GM21723 (cell line): ENCODE measurements at regions not wholly inside any gene's neighbourhood (a gene's known extent, or its start where the extent isn't known, plus 50 kb on each side); places are given as distances from the start of the nearest gene placed in this dataset.

Source experiments
- ATAC-seq: cut with Tn5 transposase; IDR thresholded peaks from one replicate; pipeline ENCODE4 v1.9.1; 2021; ENCODE audit warnings: mild to moderate bottlenecking, moderate library complexity; ENCODE audit not compliant: unreplicated experiment

GRCh38 chr4:27181693-27182092 lies 321.1 kb downstream of the STIM2 start:
- no peak for ATAC-seq

GRCh38 chr4:27182211-27182610 lies 321.6 kb downstream of the STIM2 start:
- ATAC-seq: no peak

DNA sequence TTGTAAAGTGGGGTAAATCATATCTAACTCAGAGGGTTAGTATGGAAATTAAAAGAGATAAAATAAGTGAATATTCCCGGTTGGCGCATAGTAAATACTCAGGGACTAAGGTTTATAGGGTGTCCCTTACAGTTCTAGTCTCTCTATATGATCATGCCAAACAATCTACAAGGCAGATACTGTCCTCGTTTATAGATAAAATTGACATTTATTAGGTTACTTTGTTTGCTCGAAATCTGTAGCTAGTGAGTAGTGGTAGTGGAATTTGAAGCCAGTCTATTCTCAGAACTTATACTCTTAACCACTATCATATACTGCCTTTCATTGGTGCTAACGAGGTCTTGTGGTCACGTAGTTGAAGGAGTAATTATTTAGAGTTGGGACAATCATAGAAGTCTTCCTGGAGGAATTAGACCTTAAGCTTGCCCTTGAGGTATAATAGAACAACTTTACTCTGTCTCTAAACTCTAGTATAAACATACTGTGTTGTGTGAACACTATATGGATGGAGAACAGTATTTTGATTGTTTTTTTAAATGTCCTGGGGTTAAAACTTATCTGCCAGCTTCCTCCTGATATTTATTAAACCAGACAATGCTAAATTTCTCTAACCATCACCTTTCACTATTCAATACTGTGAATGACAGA lies 324.0 kb downstream of the STIM2 start:
- no peak for ATAC-seq

GRCh38 chr4:27186710-27187109 lies 326.1 kb downstream of the STIM2 start:
- no peak for ATAC-seq

- no peak for ATAC-seq
Observed at GRCh38 chr4:27187786-27188185, 327.1 kb downstream of the STIM2 start.

GRCh38 chr4:27189683-27190082 lies 329.0 kb downstream of the STIM2 start:
- no peak for ATAC-seq

- ATAC-seq: no peak
Observed at GRCh38 chr4:27191592-27191991, 331.0 kb downstream of the STIM2 start.

GRCh38 chr4:27194599-27195176 lies 334.0 kb downstream of the STIM2 start:
- ATAC-seq: no peak

DNA sequence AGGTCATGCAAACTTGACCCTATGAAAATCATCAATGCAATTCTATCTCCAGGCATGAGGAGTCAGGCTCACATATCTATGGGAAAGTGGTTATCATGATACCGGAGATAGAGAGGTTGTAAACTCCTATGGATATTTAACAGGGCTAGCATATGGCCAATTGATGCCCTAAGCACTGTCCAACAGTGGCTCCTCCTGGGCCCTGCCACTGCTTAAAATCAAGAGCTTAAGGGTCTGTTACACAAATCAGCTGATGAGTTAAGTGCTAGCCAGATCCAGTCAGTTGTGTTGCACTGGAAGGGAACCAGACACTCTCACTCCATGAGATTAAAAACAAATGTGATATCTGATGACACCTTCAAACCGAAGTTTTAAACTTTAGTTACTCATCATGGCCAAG lies 337.6 kb downstream of the STIM2 start:
- ATAC-seq: no peak

- ATAC-seq: no peak
Observed at GRCh38 chr4:27198971-27199370, 338.3 kb downstream of the STIM2 start.

- no peak for ATAC-seq
Observed at GRCh38 chr4:27206009-27206408, 345.4 kb downstream of the STIM2 start.

DNA sequence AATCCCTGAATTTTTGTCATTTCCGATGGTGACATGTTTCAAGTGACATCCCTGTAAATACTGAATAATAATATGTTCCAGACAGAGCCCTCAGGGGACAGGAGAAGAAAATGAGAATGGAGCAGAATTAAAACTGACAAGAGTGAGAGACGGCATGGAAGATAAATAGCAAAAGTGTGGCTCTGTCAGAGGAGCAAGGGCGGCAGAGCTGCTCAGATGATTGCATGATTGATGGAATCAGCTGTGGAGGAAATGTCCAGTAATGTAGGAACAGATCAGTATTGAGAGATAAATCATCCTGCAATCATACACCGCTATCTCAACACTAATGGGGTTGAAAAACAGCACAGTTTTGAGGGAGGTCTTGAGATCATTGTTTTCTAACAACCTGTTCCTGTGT lies 350.3 kb downstream of the STIM2 start:
- ATAC-seq: no peak

DNA sequence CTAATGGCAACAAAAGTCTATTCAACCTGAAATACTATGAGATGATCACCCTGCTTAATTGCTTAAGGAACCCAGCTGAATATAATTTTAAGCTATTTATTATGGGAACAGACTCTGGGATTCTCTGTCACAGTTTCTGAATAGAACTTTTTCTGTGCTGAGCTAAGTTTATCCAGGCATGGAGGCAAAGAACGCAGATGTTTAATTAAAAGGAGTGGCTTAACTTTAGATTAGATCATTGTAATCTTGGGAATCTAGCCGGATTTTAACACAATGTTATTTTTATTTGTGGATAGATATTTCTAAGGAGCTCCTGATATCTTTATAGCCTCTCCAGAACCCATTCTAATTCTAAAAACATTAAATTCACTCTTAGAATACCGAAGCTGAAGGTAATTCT lies 353.4 kb downstream of the STIM2 start:
- ATAC-seq: no peak

GRCh38 chr4:27215220-27215826 lies 354.7 kb downstream of the STIM2 start:
- no peak for ATAC-seq

GRCh38 chr4:27217261-27217769 lies 356.7 kb downstream of the STIM2 start:
- ATAC-seq: no peak

DNA sequence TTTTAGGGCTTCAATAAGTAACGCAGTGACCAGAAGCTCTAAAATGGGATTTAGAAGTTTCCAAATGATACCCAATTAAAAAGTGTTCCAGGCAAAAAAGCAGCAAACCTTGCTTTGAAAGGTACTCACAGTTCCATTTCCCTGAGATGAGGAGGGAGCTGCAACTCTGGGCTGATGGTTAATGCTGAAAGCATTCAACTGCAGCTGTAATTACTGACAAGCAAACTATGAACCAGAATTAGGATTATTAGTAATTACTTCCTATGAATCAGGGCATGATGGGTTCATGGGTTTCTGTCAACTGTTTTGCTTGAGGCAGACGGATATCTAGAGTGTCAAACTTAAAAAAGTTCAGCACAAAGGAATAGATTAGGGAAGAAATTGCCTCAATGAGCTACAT lies 357.4 kb downstream of the STIM2 start:
- no peak for ATAC-seq

DNA sequence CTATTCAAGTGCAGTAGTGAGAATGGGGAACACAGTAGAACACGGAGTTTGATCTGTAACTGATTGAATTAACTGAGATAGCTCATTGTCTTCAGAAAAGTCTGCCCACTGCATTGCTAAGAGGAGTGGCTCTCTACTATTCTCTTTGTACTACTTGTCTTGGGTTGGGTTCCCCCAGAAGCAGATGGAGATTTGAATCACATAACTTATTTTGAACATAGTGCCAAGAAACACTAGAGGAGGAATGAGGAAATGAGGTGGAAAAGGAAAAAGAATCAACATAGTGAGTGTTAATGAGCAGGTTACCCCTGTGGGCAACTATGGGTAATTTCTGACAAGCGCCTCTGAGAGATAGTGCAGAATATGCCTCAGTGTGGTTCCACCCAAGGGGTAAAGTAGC lies 362.7 kb downstream of the STIM2 start:
- no peak for ATAC-seq

DNA sequence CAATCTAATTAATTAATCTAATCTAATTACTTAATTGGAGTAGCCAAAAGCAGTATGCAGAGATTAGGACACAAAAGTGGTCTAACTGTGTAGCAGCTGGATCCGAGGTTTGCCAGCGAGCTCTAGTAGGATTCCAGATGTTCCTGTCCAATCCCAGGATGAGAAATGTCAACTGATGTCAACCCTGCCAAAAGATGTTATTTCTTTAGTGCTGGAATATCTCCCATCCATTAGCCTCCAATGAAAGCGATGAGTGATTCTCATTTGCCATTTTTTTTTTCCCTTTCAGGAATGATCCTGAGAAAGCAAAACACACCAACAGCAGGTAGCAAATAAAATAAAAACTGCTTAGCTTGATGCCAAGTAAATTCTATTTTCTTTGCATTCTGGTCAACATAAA lies 372.9 kb downstream of the STIM2 start:
- ATAC-seq: no peak

DNA sequence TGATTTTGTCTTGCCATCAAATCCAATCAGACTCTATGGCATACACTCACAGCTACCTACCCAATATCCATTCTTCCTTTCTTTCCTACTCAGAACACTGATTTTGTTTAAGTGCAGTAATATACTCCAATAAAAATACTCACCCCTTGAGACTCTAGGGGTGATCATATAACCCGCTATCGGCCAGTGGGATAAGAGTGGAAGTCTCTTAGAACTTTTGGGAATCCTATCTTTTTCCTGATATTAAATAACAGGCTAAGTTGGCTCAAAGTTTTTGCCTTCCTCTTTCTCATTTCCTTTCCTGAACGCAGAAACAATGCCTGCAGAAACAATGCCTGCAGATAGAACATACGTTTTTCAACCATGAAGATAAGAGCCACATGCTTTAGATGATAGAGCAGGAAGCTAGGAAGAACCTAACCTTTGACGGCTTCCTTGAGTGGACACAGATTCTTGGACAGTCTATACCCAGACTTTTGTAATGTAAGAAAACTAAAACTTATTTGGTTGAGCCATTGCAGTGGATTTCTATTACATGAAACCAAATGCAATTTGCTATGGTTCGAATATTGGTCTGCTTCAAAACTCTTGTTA lies 373.8 kb downstream of the STIM2 start:
- no peak for ATAC-seq

DNA sequence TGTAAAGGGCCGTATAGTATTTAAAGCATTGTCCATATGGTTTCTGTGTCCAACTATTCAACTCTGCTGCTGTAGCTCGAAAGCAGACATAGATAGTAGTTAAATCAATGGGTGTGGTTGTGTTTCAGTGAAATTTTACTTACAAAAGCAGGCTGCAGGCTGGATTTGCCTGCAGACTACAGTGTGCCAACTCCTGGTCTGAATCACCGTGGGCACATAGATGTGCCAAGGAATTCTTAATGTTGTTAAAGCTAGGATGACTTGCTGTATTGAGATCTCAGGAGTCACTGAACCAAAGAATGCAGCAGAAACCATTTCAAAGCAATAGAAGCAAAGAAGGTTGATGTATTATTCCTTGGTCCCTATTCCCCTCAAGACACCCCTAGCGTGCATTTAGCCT lies 379.0 kb downstream of the STIM2 start:
- ATAC-seq: no peak

DNA sequence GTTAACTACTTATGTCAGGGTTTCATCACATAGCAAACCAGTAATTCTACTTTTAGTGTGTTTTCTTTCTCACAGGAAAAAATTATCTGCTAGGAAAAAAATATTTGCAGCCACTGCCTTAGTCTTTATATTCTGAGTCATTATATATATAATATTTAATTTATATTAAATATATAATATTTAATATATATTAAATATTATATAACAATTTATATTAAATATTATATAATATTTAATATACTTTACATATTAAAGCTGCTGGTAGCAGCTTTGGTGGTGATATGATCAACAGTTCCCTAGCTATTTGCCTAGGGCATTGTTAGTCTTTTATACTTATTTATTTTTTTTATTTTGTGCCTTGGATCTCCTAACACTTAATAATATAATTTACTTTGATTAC lies 381.6 kb downstream of the STIM2 start:
- ATAC-seq: no peak

- ATAC-seq: no peak
Observed at GRCh38 chr4:27245216-27245615, 384.6 kb downstream of the STIM2 start.
